ENCODE measurements at regions not wholly inside any gene's neighbourhood (a gene's known extent, or its start where the extent isn't known, plus 50 kb on each side); places are given as distances from the start of the nearest gene placed in this dataset.

DNA sequence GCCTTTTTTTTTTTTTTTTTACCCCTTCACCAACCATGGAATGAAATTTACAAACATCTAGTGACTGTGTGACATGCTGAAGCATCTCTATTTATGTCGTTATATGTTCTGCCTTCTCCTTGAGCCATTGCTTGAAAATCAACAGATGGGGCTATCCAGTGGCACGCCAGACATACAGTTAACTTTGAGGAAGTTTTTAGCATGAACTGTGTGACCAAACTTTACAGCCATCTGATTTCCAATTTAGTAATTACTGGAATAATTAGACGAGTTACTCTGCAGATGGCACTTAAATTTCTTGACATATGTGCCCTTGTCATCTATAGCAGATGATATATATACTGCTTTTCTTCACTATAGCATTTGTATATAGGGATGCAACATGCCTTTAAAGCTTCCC is 192.1 kb downstream of the SNAPC1 start:
- TF ChIP-seq, protein P1, sequence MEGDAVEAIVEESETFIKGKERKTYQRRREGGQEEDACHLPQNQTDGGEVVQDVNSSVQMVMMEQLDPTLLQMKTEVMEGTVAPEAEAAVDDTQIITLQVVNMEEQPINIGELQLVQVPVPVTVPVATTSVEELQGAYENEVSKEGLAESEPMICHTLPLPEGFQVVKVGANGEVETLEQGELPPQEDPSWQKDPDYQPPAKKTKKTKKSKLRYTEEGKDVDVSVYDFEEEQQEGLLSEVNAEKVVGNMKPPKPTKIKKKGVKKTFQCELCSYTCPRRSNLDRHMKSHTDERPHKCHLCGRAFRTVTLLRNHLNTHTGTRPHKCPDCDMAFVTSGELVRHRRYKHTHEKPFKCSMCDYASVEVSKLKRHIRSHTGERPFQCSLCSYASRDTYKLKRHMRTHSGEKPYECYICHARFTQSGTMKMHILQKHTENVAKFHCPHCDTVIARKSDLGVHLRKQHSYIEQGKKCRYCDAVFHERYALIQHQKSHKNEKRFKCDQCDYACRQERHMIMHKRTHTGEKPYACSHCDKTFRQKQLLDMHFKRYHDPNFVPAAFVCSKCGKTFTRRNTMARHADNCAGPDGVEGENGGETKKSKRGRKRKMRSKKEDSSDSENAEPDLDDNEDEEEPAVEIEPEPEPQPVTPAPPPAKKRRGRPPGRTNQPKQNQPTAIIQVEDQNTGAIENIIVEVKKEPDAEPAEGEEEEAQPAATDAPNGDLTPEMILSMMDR (IDR thresholded peaks at IDR 0.05), result no peak

DNA sequence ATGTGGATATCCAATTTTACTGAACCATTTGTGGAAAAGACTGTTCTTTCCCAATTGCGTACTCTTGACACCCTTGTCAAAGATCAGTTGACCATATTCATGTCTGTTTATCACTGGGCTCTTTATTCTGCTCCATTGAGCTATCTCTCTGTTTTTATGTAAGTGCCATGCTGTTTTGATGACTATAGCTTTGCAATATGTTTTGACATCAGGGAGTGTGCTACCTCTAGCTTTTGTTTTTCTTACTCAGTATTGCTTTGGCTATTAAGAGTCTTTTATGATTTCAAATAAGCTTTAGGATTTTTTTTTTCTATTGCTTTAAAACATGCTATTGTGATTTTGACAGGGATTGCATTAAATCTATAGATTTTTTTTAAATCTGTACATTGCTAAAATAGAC is 194.3 kb downstream of the SNAPC1 start:
- no peak overlapping the region for H3K4me3 ChIP-seq (ENCODE audit: low read depth in 1 of 2, low read length in 1 of 2)
- no peaks in the 10 kb centered on the region for H3K27me3 ChIP-seq
- H3K36me3 ChIP-seq, result no peaks in the 10 kb centered on the region
- no peaks in the 10 kb centered on the region for H3K9me3 ChIP-seq
- H3K4me1 ChIP-seq (ENCODE audit: control insufficient read depth in 1 of 2, insufficient read depth in 1 of 2, low read depth in 1 of 2, low read length in 1 of 2), result no peaks in the 10 kb centered on the region
- TF ChIP-seq, protein P1 (IDR thresholded peaks at IDR 0.05), result no peak
- H3K27ac ChIP-seq, result no peak overlapping the region

More for the DNA sequence above, 192.1 kb downstream of the SNAPC1 start:
- Histone ChIP-seq H3K4me3 (ENCODE audit: low read depth in 1 of 2, low read length in 1 of 2) (no peak overlapping the region), H3K36me3 (no peaks in the 10 kb centered on the region), H3K9me3 (no peaks in the 10 kb centered on the region), H3K4me1 (ENCODE audit: control insufficient read depth in 1 of 2, insufficient read depth in 1 of 2, low read depth in 1 of 2, low read length in 1 of 2) (no peaks in the 10 kb centered on the region), H3K27ac (no peak overlapping the region), H3K27me3 (no peaks in the 10 kb centered on the region)

DNA sequence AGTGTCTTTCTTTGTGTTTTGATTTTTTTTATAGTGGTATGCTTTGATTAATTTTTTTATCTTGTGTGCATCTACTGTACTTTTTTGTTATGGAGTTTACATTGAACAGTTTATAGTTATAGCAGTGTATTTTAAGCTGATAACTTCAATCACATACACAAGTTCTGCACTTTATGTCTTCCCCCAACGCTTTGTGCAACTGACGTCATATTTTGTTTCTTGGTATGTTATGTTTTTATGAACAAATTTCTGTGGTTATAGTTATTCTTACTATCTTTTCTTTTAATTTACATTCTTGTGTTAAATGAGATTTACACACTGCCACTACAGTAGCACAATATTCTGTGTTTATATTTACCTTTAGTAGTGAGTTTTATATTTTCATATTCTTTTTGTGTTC is 197.1 kb downstream of the SNAPC1 start:
- H3K4me3 ChIP-seq (ENCODE audit: low read depth in 1 of 2, low read length in 1 of 2), result no peak overlapping the region
- H3K4me1 ChIP-seq (ENCODE audit: control insufficient read depth in 1 of 2, insufficient read depth in 1 of 2, low read depth in 1 of 2, low read length in 1 of 2), result no peaks in the 10 kb centered on the region
- no peaks in the 10 kb centered on the region for H3K9me3 ChIP-seq
- H3K36me3 ChIP-seq, result no peaks in the 10 kb centered on the region
- H3K27me3 ChIP-seq, result no peaks in the 10 kb centered on the region
- H3K27ac ChIP-seq, result no peak overlapping the region
- TF ChIP-seq, protein P1 (IDR thresholded peaks at IDR 0.05), result no peak

DNA sequence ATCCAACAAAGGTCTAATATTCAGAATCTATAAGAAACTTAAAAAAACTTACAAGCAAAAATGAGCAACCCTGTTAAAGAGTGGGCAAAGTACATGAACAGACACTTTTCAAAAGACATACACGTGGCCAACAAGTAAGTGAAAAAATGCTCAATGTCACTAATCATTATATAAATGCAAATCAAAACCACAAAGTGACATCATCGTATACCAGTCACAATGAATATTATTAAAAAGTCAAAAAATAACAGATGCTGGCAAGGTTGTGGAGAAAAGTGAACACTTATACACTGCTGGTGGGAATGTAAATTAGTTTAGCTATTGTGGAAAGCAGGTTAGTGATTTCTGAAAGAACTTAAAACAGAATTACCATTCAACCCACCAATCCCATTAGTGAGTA is 199.1 kb downstream of the SNAPC1 start:
- H3K4me1 ChIP-seq (ENCODE audit: control insufficient read depth in 1 of 2, insufficient read depth in 1 of 2, low read depth in 1 of 2, low read length in 1 of 2), result no peaks in the 10 kb centered on the region
- H3K27me3 ChIP-seq, result no peaks in the 10 kb centered on the region
- no peak overlapping the region for H3K27ac ChIP-seq
- TF ChIP-seq, protein P1 (IDR thresholded peaks at IDR 0.05), result no peak
- H3K9me3 ChIP-seq, result no peaks in the 10 kb centered on the region
- H3K4me3 ChIP-seq (ENCODE audit: low read depth in 1 of 2, low read length in 1 of 2), result no peak overlapping the region
- no peaks in the 10 kb centered on the region for H3K36me3 ChIP-seq

DNA sequence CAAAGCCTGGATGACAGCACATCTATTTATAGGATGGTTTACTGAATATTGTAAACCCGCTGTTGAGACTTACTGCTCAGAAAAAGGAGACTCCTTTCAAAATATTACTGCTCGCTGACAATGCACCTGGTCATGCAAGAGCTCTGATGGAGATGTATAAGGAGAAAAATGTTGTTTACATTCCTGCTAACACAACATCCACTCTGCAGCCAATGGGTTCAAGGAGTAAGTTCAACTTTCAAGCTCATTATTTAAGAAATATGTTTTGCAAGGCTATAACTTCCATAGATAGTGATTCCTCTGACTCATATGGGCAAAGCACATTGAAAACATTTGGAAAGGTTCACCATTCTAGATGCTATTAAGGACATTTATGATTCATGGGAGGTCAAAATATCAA is 201.7 kb downstream of the SNAPC1 start:
- H3K4me3 ChIP-seq (ENCODE audit: low read depth in 1 of 2, low read length in 1 of 2), result no peak overlapping the region
- H3K27ac ChIP-seq, result no peak overlapping the region
- TF ChIP-seq, protein P1 (IDR thresholded peaks at IDR 0.05), result no peak
- H3K9me3 ChIP-seq, result no peaks in the 10 kb centered on the region
- no peaks in the 10 kb centered on the region for H3K36me3 ChIP-seq
- no peaks in the 10 kb centered on the region for H3K4me1 ChIP-seq (ENCODE audit: control insufficient read depth in 1 of 2, insufficient read depth in 1 of 2, low read depth in 1 of 2, low read length in 1 of 2)
- no peaks in the 10 kb centered on the region for H3K27me3 ChIP-seq

Measured in neutrophil (primary cell).